HG03060 (cell line): ENCODE measurements at regions not wholly inside any gene's neighbourhood (a gene's known extent, or its start where the extent isn't known, plus 50 kb on each side); places are given as distances from the start of the nearest gene placed in this dataset.

ENCODE experiments used
- ATAC-seq: cut with Tn5 transposase; IDR thresholded peaks from one replicate; pipeline ENCODE4 v1.9.1; 2021; ENCODE audit warnings: low read depth, moderate number of reproducible peaks; ENCODE audit not compliant: unreplicated experiment

DNA sequence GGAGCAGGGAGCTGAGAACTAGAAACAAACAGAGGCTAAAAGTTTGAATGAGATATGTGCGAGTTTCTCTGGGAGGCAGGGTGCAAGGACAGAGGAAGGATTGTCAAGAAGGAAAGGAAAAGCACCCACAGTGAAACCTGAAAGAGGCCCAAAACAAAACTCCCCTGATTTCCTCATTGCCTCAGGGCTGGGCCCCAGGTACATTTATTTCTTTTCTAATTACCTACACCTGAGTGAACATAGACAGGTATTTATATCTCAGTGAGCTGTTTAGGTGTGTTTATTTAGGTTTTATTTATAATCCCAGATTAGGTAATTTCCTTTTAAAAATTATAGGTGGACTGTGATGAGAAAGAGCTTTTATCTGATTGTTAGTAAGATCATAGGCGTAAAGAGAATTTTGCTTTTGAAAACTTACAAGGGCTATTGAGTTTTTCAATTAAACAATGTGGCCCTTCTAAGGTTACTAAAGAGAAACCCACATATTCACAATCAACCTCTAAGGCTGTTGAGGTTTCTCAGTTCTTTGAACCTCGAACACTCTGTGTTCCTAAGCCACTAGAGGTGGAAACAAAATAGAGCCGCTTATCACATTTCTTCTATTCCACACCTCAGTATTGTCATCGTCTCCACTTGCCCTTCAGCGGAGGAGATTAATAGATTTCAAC, 344.8 kb downstream of the ZNF608 start:
- no peak for ATAC-seq

DNA sequence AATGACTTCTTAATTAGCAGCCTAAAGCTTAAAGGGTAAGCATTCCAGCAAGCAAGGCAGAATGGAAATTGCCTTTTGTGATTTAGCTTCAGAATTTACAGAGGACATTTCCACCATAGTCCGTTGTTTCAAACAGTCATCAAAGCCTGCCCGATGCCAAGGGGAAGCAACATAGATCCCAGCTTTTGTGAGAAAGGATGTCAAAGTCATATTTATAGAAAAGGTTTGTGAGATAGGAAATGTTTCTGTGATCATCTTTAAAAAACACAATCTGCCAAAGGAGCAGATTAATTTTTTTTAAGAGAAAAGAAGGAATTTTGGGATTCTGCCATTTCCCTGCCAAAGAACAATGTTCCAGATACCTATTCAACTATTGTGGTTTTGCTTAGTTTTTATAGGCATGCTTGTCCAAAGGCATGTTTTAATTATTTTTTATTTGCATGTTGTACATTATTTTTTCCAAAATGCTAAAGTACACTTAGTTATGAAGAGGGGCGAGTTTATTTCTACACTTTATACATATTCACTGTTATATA, 346.9 kb downstream of the ZNF608 start:
- no peak for ATAC-seq

DNA sequence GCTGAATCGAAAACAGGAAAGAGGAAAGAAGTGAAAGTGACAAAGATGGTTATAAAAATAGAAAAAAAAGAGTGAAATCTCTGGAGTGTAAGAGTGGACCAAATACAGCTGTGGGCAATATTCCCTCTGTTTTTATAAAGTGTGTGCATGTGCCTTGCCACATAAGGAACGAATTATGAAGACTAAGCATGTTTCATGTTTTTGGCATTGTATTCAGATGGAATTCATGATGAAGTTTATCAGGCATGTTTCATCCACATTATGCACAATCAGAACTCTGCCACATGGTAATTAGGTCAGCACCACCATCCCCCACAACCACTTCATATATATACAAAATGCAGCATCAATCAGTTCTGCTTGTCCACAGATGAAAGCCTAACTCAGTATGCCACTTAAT, 348.0 kb downstream of the ZNF608 start:
- no peak for ATAC-seq

DNA sequence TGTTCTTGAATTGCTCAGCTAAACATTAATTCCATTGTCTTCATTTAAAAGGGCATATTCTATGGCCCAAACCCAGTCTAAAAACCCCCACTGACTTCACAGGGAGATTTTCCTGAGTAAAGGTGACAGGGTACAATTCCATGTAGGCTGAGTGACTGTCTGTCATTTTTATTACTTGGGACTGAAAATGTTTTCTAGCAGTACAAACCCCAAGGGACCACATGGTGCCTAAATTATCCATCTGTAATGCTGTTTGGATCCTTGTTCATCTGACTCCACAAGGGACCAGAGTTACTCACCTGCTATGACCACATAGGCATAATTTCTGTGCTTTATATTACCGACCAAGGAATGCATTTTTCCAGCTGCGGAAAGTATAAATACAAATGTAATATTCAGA, 349.1 kb downstream of the ZNF608 start:
- no peak for ATAC-seq

DNA sequence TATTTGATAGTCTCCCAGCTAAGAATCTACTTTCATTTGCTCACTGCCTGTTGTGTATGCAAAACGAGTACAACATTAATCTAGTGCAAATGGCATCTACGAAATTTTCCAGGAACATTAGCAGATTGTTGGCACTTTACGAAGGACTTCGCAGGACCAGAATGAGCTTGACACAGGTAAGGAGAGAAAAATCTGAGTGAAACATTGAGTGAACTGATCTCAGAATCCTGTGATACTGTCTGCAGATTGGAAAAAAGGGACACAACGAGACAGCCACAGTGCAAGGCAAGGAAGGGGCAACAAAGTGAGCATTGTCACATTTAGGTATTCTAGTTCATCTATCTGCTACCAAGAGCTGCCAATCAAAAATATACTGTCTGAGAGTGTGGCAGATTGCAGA, 350.5 kb downstream of the ZNF608 start:
- no peak for ATAC-seq

DNA sequence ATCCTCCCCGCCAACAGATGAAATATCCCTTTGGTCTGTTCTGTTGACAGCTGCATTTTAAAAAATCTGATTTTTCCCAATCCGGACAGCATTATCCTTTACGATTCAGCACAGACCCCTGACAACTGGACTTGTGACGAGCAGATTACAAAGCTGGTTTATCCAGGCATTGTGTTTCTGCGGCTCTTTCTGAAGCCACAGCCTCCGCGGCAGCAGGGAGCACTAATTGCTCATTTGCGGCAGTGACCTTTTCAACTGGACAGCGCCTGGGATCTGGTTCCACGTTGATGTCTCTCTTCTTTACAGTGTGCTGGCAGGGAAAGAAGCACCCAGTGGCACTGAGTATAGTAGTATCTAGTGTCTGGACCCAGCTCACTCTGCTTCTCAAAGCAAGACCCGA, 351.2 kb downstream of the ZNF608 start:
- no peak for ATAC-seq

DNA sequence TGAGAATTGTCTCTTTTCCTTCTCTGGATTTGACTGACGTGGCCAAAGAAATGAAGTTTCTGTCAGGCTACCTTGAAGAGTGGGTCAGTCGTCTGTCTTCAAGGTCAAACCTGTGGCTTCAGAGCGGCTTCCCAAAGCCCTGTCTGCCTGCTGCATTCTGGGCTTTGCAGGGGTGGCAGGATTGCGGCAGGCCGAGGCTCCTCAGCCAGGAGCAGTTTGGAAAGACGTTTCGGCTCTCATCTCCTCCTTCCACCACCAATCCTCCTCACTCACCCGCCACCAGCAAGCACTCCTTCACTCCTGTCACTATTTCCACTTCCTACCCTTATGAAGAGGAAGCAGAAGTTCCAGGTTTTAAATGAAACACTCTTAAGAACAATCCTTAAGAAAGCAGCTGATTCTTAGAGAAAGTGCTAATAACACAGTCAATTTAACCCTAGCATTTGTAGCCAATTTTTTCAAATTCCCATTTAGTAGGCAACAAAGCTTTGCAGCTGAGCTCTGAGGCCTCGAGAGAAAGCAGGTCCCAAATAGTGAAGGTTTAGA, 351.7 kb downstream of the ZNF608 start:
- no peak for ATAC-seq

DNA sequence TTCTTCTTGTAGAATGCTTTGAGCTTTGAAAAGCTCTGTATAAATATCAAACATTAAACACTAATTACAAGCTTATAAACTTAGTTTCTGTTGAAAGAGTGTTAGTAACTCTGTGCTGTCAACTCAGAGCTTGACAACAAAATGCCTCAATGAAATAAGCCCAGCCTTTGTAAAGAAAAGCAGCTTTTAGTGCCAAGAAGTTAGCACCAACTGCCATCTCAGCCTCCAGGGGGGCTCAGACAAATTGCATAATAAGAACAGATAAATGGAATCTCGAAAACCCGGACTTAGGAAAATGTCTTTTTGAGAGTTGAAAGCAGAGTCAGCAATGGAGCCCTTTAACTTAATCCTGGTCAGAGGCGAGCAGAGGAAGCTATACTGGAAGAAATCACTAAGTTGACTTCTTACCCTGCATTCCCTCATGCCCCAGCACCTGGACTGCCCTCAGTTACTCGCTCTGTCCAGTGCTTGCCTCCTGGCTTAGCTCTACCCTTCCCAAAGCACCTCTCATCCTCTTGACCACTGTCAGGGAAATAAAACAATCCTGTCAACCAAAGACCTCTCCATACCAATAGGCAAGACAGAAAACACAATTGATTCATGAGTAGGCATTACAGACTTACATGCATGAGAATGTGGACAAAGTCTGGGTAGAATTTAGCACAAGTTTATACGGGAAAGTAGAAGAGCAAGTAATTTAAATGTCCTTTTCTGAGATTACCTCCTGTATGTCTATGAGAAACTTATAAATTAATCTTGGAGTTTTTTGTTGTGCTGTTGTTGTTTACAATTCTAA, 352.7 kb downstream of the ZNF608 start:
- ATAC-seq, result no peak

DNA sequence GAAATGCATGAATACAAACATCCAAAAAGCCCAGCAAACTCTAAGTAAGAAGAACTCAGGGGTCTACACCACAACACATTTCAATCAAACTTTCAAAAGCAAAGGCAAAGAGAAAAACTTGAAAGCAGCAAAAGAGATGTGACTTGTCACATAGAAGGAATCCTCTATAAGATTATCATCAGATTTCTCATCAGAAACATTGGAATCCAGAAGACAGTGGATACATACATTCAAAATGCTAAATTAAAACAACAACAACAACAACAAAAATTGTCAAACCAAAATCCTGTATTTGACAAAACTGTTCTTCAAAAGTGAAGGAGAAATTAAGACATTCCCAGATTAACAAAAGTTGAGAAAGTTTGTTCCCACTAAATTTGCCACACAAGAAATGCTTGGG, 362.7 kb downstream of the ZNF608 start:
- no peak for ATAC-seq

DNA sequence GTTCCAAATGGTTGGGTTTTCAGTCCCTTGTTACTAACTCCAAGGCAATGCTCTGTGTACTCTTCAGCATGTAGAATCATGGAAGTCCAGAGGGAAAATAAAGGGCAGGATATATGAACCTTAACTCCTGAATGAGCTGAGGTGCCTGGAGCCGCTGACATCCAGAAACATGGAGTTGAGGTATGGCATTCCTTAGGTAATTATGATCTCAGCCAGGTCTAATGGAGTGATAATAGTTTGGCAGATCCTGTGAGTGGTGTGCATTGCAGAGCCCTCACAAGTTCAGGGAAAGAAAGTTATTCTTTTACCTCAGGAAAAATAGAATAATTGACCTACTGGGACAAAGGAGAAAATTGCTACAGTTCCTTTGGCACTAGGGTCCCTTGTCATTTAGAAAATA, 369.1 kb downstream of the ZNF608 start:
- ATAC-seq, result no peak

DNA sequence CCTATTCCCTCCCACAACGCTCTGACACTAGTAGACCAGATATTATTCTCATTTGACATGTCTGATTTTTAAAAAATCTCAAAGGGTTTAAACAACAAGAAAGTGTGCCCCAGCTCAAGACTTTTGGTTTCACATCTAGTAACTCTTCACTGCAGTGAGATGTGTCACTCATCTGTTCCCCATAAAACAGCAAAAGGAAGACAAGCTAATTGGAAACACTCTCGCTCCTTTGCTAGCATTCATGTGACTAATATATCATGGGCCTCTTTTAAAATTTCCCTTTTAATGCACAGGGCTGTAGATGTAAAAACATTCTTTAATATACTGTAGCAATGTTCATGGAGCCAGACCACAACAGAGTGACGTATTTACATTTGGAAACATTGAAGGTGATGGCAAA, 372.6 kb downstream of the ZNF608 start:
- no peak for ATAC-seq

DNA sequence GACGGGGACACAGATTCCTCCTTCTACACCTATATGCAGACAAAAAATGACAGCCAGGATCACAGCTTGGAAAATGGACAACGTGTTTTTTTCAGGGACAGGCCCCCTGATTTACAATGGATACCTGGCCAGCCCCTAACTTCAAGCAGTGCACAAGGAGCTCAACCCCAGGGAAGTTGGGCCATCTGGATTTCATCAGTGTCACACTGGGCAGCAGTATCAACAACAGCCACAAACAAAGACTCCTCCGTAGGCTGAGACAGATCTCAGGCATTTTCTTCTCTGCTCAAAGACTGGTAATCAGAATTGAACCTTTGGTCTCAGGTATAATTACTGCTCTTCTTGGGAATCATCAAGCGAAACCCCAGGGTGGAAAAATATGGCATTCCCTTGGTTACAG, 374.0 kb downstream of the ZNF608 start:
- ATAC-seq, result no peak

DNA sequence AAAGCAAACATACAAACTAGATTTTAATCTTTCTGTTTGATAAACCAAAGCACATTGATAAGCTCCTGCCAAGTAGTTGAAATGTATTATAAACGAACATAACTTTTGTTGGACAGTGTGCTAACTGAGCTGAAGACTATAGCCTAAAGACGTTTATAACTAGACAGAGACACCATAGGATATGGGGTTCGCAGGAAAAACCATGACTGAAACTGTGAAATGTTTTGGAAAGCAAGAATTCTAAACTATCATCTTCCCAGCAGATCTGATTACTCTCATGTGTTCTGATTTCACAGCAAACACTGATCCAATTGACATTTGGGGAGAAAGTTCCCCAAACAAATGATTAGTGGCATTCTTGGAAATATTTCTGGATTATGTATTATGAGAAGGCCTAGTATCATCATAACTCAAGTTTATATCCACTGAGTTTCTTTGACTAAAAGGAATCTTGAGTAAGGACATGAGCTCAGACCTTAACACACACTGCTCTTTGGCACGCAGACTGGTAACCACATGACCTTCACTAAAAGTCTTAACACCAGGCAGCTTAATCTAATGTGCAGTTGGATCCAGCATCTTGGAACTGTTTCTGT, 375.2 kb downstream of the ZNF608 start:
- no peak for ATAC-seq

DNA sequence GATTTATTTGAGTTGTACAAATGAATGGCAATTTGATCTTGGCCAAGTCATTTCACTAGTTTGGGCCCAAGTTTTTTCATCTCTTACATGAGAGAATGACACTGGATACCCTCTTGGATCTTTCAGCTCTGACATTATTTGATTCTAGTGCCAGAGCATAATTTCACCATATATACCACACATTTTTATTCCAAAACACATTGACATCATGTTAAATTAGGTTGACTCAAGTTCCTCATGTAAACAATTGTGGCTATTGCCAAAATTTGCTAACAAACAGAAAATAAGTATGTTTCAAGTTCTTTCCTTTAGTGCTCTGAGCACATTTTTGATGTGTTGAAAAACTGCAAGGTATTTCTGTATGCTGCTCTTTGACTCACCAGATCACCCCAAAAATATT, 375.8 kb downstream of the ZNF608 start:
- no peak for ATAC-seq

DNA sequence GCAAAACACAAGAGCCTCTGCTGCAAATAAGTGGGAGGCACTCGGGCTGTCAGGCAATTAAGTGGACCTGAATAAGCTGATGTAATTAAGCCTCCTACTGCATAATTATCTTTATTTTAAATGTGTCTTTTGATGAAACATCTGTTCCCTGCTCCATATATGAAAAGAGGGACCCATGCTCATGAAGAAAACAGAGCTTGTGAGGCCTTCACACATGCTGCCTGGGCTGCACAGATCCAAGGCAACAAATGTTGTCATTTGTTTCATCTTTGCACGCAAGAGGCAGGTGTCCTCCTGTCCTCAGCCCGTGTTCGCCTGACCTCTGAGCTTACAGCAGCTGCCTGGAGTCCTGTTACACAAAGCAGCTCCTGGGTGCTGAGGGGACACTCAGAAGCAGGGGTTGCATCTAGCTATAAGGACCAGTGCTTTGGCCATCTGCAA, 381.1 kb downstream of the ZNF608 start:
- no peak for ATAC-seq

DNA sequence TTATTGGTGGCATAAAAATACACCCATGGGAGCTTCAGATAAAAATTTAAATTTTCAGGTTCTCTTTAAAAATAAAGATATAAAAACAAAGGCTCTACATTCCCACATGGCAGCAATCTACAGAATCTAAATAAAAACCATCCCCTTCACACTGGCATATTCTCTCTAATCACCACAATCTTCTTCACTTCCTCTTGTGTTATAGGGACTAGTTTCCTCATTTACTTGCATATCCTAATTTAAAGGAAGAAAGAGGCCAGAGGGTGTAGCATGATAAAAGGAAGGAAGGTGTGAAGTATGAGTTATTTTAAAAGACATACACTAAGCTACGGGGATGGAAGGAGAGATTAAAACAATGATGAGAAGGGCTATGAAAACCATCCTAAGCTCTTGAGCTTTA, 390.5 kb downstream of the ZNF608 start:
- no peak for ATAC-seq

DNA sequence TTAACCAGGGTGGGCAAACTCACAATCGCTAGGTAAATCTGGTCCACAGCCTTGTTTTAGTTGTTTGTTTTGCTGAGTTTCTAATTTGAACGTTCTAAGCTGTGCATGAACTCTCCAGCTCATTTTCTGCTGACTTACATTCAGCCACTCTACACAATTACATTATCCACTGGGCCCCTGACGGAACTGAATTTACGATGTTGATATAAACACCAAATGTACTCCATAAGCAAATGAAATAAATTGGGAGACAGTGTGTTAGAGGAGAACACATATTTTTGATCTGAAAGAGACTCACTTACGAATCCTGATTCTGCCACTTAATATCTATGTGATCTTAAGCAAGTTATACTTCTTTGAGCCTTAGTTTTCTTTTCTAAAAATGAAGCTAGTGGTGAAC, 393.4 kb downstream of the ZNF608 start:
- ATAC-seq, result no peak

DNA sequence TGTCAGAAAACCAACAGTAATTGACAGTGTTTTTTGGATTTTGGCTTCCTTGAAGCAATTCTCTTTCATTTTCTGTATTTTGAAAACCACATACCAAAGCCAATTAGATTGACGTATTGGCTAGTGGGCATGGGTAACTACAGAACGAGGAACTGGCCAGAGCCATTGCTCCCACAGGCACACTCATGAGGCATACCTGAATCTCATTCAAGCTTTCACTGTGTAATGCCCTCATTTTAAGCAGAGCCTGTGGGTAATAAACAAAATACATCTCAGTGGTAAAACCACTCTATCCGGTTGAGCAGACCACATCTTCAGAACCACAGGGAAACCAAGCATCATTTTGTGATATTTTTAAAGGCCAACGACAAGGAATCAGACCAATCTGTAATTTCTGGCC, 394.1 kb downstream of the ZNF608 start:
- no peak for ATAC-seq

DNA sequence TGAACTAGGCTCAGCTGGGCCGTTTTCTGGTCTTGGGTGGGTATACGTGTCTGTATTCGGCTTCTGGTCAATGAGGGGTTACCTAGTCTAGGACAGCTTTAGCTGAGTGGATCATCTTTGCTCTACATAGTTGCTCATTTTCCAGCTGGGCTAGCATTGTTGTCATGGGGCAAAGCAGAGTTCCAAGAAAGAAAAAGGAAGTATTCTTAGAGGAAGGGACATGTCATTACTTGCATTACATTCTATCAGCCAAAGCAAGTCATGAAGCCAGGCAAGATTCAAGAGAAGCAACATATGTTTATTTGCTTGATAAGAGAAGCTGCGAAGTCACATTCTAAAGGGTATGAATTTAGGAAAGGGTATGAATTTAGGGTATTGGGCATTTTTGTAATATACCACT, 396.5 kb downstream of the ZNF608 start:
- no peak for ATAC-seq

DNA sequence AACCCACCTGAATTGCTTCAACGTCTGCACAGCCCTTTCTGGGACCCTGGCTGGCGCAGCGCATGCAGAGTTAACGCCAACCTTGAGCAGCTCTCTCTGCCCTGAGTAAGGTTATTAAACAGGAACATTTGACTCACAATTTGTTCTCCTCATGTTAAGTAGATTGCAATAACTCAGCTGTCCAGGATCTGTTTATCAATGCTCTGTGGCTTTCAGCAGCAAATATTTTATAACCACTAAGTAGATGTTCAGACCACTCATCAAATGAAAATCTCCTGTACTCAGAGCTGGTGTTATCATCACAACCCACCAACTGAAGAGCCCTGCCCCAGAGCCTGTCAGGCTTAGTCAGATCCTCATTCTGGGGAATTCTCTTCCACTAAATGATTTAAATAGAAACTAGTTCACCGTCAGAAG, 403.0 kb downstream of the ZNF608 start:
- ATAC-seq, result no peak

DNA sequence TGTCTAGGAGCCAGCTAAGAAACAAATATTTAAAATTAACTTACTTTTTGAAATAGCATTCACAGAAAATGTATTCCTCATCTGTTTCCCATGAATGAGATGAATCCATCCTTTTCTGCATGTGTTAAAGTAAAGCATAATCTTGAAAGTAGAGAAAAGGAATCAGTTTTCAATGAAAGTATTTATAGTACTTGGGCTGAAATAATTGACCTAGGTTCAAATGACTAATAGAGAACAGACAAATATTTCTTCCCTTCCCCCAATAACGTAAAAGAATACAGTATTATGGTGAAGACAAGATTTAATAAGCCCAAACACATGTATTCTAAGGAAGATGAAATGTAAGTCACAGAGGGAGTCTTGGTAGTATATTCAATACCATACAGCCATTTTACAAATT, 403.5 kb downstream of the ZNF608 start:
- ATAC-seq, result no peak
